Liver (tissue), 8 donors: ENCODE measurements at regions not wholly inside any gene's neighbourhood (a gene's known extent, or its start where the extent isn't known, plus 50 kb on each side); places are given as distances from the start of the nearest gene placed in this dataset.

Source experiments
- DNase-seq: peaks from one replicate; pipeline ENCODE4 v3.0.0-alpha.2; 2017; ENCODE audit warnings: low spot score
- H3K27ac ChIP-seq, 2 donors: one replicate each; pipeline ENCODE4 v1.7.0; 2013; ENCODE audit warnings: inconsistent platforms in 2 of 2, low read length in 2 of 2, control low read depth in 1 of 2, low read depth in 1 of 2, mild to moderate bottlenecking in 1 of 2
- H3K27me3 ChIP-seq, 4 donors: one replicate each; pipeline versions ENCODE4 v1.6.1 to v1.7.0; 2013; ENCODE audit warnings: low read length in 3 of 4, inconsistent platforms in 1 of 4, mild to moderate bottlenecking in 1 of 4, moderate library complexity in 1 of 4; ENCODE audit not compliant: control insufficient read depth in 4 of 4, insufficient read depth in 4 of 4
- H3K36me3 ChIP-seq, 4 donors: one replicate each; pipeline versions ENCODE4 v1.6.1 to v1.7.0; 2013; ENCODE audit warnings: low read length in 3 of 4, mild to moderate bottlenecking in 3 of 4, low read depth in 1 of 4, moderate library complexity in 1 of 4; ENCODE audit not compliant: control insufficient read depth in 4 of 4, insufficient read depth in 3 of 4
- H3K4me1 ChIP-seq, 4 donors: one replicate each; pipeline versions ENCODE4 v1.6.1 to v1.7.0; 2013; ENCODE audit warnings: low read length in 3 of 4, mild to moderate bottlenecking in 3 of 4, moderate library complexity in 1 of 4; ENCODE audit not compliant: control insufficient read depth in 4 of 4, insufficient read depth in 4 of 4
- H3K4me3 ChIP-seq, 3 donors: one replicate each; pipeline versions ENCODE4 v1.6.1 to v1.7.0; 2013; ENCODE audit warnings: low read length in 3 of 3, control low read depth in 1 of 3, low read depth in 1 of 3, mild to moderate bottlenecking in 1 of 3
- H3K9ac ChIP-seq, 2 donors: one replicate each; pipeline ENCODE4 v1.7.0; 2013; ENCODE audit warnings: low read length in 2 of 2, mild to moderate bottlenecking in 2 of 2, moderate library complexity in 2 of 2, control low read depth in 1 of 2, low read depth in 1 of 2
- H3K9me3 ChIP-seq, 4 donors: one replicate each; pipeline versions ENCODE4 v1.6.1 to v1.7.0; 2013; ENCODE audit warnings: low read length in 3 of 4; ENCODE audit not compliant: control insufficient read depth in 4 of 4
- CTCF ChIP-seq: fragments of 150-350 bp; IDR thresholded peaks from 2 replicates; pipeline ENCODE4 v1.5.1; 2017; ENCODE audit warnings: improper control_type of control experiment, low read depth, low read length; ENCODE audit not compliant: missing input control
- EGR1 ChIP-seq, 2 donors: IDR thresholded peaks; 2 replicates each; pipeline ENCODE4 v1.6.1; 2016 to 2018; ENCODE audit warnings: antibody characterized with exemption in 2 of 2, low read depth in 2 of 2
- FOXA2 ChIP-seq: IDR thresholded peaks from 2 replicates; pipeline ENCODE4 v1.6.1; 2016; ENCODE audit warnings: antibody characterized with exemption
- HNF4A ChIP-seq, 2 donors: conservative IDR thresholded peaks; 2 replicates each; pipeline ENCODE4 v1.6.1; 2016; ENCODE audit warnings: antibody characterized with exemption in 2 of 2, mild to moderate bottlenecking in 2 of 2
- JUND ChIP-seq, 2 donors: IDR thresholded peaks; 2 replicates each; pipeline ENCODE4 v1.6.1; 2016; ENCODE audit warnings: antibody characterized with exemption in 2 of 2
- MAX ChIP-seq: IDR thresholded peaks from 2 replicates; pipeline ENCODE4 v1.6.1; 2016; ENCODE audit warnings: antibody characterized with exemption
- RAD21 ChIP-seq, 2 donors: IDR thresholded peaks; 2 replicates each; pipeline ENCODE4 v1.6.1; 2016; ENCODE audit warnings: antibody characterized with exemption in 2 of 2, mild to moderate bottlenecking in 2 of 2
- REST ChIP-seq: IDR thresholded peaks from 2 replicates; pipeline ENCODE4 v1.6.1; 2016; ENCODE audit warnings: antibody characterized with exemption, mild to moderate bottlenecking
- RXRA ChIP-seq, 2 donors: IDR thresholded peaks; 2 replicates each; pipeline ENCODE4 v1.6.1; 2017 to 2018; ENCODE audit warnings: antibody characterized with exemption in 2 of 2, mild to moderate bottlenecking in 1 of 2
- SP1 ChIP-seq: IDR thresholded peaks from 2 replicates; pipeline ENCODE4 v1.6.1; 2018; ENCODE audit warnings: antibody characterized with exemption, mild to moderate bottlenecking
- TAF1 ChIP-seq: conservative IDR thresholded peaks from 2 replicates; pipeline ENCODE4 v1.6.1; 2016; ENCODE audit warnings: antibody characterized with exemption, mild to moderate bottlenecking
- WGBS: extraction: QIAGEN DNeasy Blood & Tissue Kit; methylation state at CpG from one replicate; pipeline ENCODE4 v1.1.7; 2013; 5-methylcytosine and 5-hydroxymethylcytosine counted together
- TF ChIP-seq, protein P1 (sequence below): IDR thresholded peaks from 2 replicates; pipeline ENCODE4 v1.6.1; 2016; ENCODE audit warnings: antibody characterized with exemption
- TF ChIP-seq, protein P2 (sequence below): IDR thresholded peaks from 2 replicates; pipeline ENCODE4 v1.6.1; 2016; ENCODE audit warnings: antibody characterized with exemption
- donor health status: healthy.
- donor health status: healthy.
- donor health status: healthy.
- donor health status: healthy.
- donor health status: healthy.

- DNase-seq, result no peak
- no peaks in the 10 kb centered on the region for H3K27me3 ChIP-seq
- no peaks in the 10 kb centered on the region for H3K9me3 ChIP-seq
- H3K36me3 ChIP-seq, result no peaks in the 10 kb centered on the region
- H3K27ac ChIP-seq, result no peak overlapping the region
- no peak overlapping the region for H3K4me3 ChIP-seq
- TF ChIP-seq RXRA (IDR thresholded peaks at IDR 0.05) (no peak), REST (no peak), RAD21 (IDR thresholded peaks at IDR 0.05) (peak; percentile 56 to 64), MAX (no peak), HNF4A (conservative IDR thresholded peaks at IDR 0.05) (no peak), EGR1 (IDR thresholded peaks at IDR 0.05; ENCODE audit: low read depth in 2 of 2) (no peak), SP1 (no peak), CTCF (peak; percentile 30)
- TF ChIP-seq, protein P1, sequence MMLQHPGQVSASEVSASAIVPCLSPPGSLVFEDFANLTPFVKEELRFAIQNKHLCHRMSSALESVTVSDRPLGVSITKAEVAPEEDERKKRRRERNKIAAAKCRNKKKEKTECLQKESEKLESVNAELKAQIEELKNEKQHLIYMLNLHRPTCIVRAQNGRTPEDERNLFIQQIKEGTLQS, result no peak
- WGBS, result 39% methylated on average over 2 of the region's 2 CpGs
- H3K4me1 ChIP-seq, result no peaks in the 10 kb centered on the region
- H3K9ac ChIP-seq, result no peak overlapping the region
Measured at GRCh38 chrX:35726176-35726575, 72.0 kb upstream of the MAGEB16 start.

GRCh38 chrX:35728481-35728880, 69.7 kb upstream of the MAGEB16 start:
- Histone ChIP-seq H3K27ac (no peak overlapping the region), H3K9me3 (no peaks in the 10 kb centered on the region), H3K4me1 (no peaks in the 10 kb centered on the region), H3K4me3 (no peak overlapping the region), H3K27me3 (no peaks in the 10 kb centered on the region), H3K36me3 (no peaks in the 10 kb centered on the region), H3K9ac (no peak overlapping the region)
- WGBS, result 49% methylated on average over 3 of the region's 3 CpGs
- no peak for DNase-seq
- no peak for TF ChIP-seq FOXA2
- TF ChIP-seq, protein P2, sequence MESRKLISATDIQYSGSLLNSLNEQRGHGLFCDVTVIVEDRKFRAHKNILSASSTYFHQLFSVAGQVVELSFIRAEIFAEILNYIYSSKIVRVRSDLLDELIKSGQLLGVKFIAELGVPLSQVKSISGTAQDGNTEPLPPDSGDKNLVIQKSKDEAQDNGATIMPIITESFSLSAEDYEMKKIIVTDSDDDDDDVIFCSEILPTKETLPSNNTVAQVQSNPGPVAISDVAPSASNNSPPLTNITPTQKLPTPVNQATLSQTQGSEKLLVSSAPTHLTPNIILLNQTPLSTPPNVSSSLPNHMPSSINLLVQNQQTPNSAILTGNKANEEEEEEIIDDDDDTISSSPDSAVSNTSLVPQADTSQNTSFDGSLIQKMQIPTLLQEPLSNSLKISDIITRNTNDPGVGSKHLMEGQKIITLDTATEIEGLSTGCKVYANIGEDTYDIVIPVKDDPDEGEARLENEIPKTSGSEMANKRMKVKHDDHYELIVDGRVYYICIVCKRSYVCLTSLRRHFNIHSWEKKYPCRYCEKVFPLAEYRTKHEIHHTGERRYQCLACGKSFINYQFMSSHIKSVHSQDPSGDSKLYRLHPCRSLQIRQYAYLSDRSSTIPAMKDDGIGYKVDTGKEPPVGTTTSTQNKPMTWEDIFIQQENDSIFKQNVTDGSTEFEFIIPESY, result no peak
- no peak for TF ChIP-seq JUND (IDR thresholded peaks at IDR 0.05)
- TF ChIP-seq TAF1, result no peak
- TF ChIP-seq HNF4A (conservative IDR thresholded peaks at IDR 0.05), result no peak
